HEK293T (cell line): ENCODE measurements at regions not wholly inside any gene's neighbourhood (a gene's known extent, or its start where the extent isn't known, plus 50 kb on each side); places are given as distances from the start of the nearest gene placed in this dataset.
"Not testable (repeated sequence)": the region's sequence is repeated elsewhere in the genome, so short reads cannot be mapped to it uniquely, and the experiment has no call there.

Experiments used
- ARNT ChIP-seq: fragments of 450-650 bp; IDR thresholded peaks from 2 replicates; pipeline ENCODE4 v1.6.1; 2017; ENCODE audit warnings: mild to moderate bottlenecking
- FOXA1 ChIP-seq: fragments of 450-650 bp; IDR thresholded peaks from 2 replicates; pipeline ENCODE4 v1.6.1; 2016; ENCODE audit warnings: mild to moderate bottlenecking
- SUZ12 ChIP-seq: fragments of 450-650 bp; IDR thresholded peaks from 2 replicates; pipeline ENCODE4 v1.6.1; 2016; ENCODE audit warnings: mild to moderate bottlenecking

- not testable (repeated sequence) for TF ChIP-seq SUZ12, ARNT, FOXA1
Measured at GRCh38 chr16:29116207-29116606, 131.4 kb downstream of the LAT start.
